ENCODE measurements at regions not wholly inside any gene's neighbourhood (a gene's known extent, or its start where the extent isn't known, plus 50 kb on each side); places are given as distances from the start of the nearest gene placed in this dataset.

DNA sequence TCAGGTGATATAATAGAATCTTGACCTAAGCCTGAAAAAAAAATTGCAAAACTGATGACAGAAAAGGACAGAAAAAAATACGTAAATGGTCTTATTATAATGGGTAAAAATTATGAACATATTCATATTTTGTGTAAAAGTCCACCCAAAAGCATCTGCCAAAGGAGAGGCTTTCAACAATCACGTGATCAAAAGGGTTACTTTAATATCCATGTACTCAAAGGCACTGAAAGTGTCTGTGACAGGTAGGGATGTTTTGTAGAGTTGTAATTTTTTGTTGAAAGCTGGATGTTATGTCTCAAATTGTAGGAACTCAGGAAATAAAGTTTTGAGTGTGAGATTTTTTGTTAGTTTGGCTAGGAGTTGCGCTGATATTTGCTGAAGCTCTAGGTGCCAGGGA, 144.8 kb upstream of the GALNTL6 start:
- Histone ChIP-seq H3K4me3 (no peak overlapping the region), H3K36me3 (no peaks in the 10 kb centered on the region), H3K27ac (no peak overlapping the region), H3K4me1 (no peaks in the 10 kb centered on the region), H3K9me3 (no peaks in the 10 kb centered on the region), H3K27me3 (no peaks in the 10 kb centered on the region)
- TF ChIP-seq POLR2A (IDR thresholded peaks at IDR 0.05) = no peak
- TF ChIP-seq CTCF (IDR thresholded peaks at IDR 0.05) = no peak
- no peak for TF ChIP-seq POLR2AphosphoS5 (IDR thresholded peaks at IDR 0.05)
- intact Hi-C loops (cut with DNase I; ENCODE audit: low total_unique reads) = no loop called here
- no peak for DNase-seq (ENCODE audit: low spot score in 2 of 2)

- H3K9me3 ChIP-seq = no peaks in the 10 kb centered on the region
- H3K4me3 ChIP-seq = no peak overlapping the region
- intact Hi-C loops (cut with DNase I; ENCODE audit: low total_unique reads) = no loop called here
- TF ChIP-seq POLR2AphosphoS5 (IDR thresholded peaks at IDR 0.05) (no peak), CTCF (IDR thresholded peaks at IDR 0.05) (no peak), POLR2A (IDR thresholded peaks at IDR 0.05) (no peak)
- H3K4me1 ChIP-seq = no peaks in the 10 kb centered on the region
- no peaks in the 10 kb centered on the region for H3K36me3 ChIP-seq
- H3K27me3 ChIP-seq = no peaks in the 10 kb centered on the region
- no peak overlapping the region for H3K27ac ChIP-seq
- no peak for DNase-seq (ENCODE audit: low spot score in 2 of 2)
These were observed 145.3 kb upstream of the GALNTL6 start for GRCh38 chr4:171667906-171668305.

DNA sequence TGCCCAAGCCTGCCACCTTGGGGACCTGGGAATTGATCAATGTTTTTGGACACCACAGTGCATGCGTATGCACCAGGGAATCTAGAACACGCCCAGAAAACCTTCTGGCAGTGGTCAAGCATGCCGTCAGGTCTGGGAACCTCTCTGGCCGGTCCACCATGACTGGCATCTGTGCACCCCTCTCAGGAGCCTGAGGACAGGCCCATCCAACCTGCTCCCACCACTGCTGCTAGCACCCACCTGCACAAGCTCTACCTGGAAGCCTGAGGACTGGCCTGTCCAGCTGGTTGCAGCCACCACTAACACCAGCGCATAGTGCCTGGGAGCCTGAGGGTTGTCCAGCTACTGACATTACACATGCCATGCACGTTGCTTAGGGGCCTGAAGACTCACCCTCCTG, 162.1 kb upstream of the GALNTL6 start:
- H3K9me3 ChIP-seq = no peaks in the 10 kb centered on the region
- no peaks in the 10 kb centered on the region for H3K4me1 ChIP-seq
- H3K27ac ChIP-seq = no peak overlapping the region
- intact Hi-C loops (cut with DNase I; ENCODE audit: low total_unique reads) = no loop called here
- TF ChIP-seq CTCF (IDR thresholded peaks at IDR 0.05) = no peak
- TF ChIP-seq POLR2AphosphoS5 (IDR thresholded peaks at IDR 0.05) = no peak
- TF ChIP-seq POLR2A (IDR thresholded peaks at IDR 0.05) = no peak
- no peak overlapping the region for H3K4me3 ChIP-seq
- no peaks in the 10 kb centered on the region for H3K27me3 ChIP-seq
- DNase-seq (ENCODE audit: low spot score in 2 of 2) = no peak
- peaks cover 5% of the 10 kb centered on the region for H3K36me3 ChIP-seq

DNA sequence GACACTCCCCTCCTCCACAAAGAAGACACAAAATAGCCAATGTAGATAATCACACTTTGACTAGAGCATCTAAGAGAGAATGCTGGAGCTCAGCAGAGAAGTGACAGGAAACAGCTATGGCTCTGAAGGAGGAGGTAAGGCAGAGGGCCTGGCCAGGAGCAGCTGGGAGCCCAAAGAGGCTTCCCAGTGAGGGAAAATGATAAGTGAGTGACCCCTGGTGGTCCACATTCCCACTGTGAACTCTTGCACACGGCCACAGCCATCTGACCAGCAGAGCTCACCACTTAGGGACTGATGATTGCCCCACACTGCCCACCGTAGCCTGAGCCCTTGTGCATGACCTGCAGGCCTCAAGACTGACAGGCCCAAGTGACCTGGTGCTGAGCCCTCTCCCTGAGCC, 162.7 kb upstream of the GALNTL6 start:
- Histone ChIP-seq H3K36me3 (peaks cover 5% of the 10 kb centered on the region), H3K27ac (no peak overlapping the region), H3K4me3 (no peak overlapping the region), H3K4me1 (no peaks in the 10 kb centered on the region), H3K9me3 (no peaks in the 10 kb centered on the region), H3K27me3 (no peaks in the 10 kb centered on the region)
- no peak for DNase-seq (ENCODE audit: low spot score in 2 of 2)
- intact Hi-C loops (cut with DNase I; ENCODE audit: low total_unique reads) = no loop called here
- TF ChIP-seq CTCF (IDR thresholded peaks at IDR 0.05) (no peak), POLR2AphosphoS5 (IDR thresholded peaks at IDR 0.05) (no peak), POLR2A (IDR thresholded peaks at IDR 0.05) (no peak)

- intact Hi-C loops (cut with DNase I; ENCODE audit: low total_unique reads) = no loop called here
- H3K27ac ChIP-seq = no peak overlapping the region
- no peaks in the 10 kb centered on the region for H3K9me3 ChIP-seq
- no peaks in the 10 kb centered on the region for H3K27me3 ChIP-seq
- DNase-seq (ENCODE audit: low spot score in 2 of 2) = no peak
- no peaks in the 10 kb centered on the region for H3K4me1 ChIP-seq
- H3K4me3 ChIP-seq = no peak overlapping the region
- TF ChIP-seq POLR2AphosphoS5 (IDR thresholded peaks at IDR 0.05) (no peak), CTCF (IDR thresholded peaks at IDR 0.05) (no peak), POLR2A (IDR thresholded peaks at IDR 0.05) (no peak)
- peaks cover 5% of the 10 kb centered on the region for H3K36me3 ChIP-seq
These were observed 164.3 kb upstream of the GALNTL6 start for GRCh38 chr4:171648926-171649325.

Data from breast epithelium (tissue), 4 donors.